A549 (cell line): ENCODE measurements at regions not wholly inside any gene's neighbourhood (a gene's known extent, or its start where the extent isn't known, plus 50 kb on each side); places are given as distances from the start of the nearest gene placed in this dataset.

Experiments used
- CTCF ChIP-seq: fragments of >200 bp; sonication (Bioruptor Twin); formaldehyde crosslinking; IDR thresholded peaks from 3 replicates; pipeline ENCODE4 v1.5.1; 2016
- E2F6 ChIP-seq: IDR thresholded peaks from 2 replicates; pipeline ENCODE4 v1.6.1; 2012; ENCODE audit warnings: low read depth, borderline replicate concordance
- MAX ChIP-seq: IDR thresholded peaks from 2 replicates; pipeline ENCODE4 v1.6.1; 2012
- POLR2A ChIP-seq: IDR thresholded peaks from 2 replicates; pipeline ENCODE4 v1.6.1; 2012; ENCODE audit warnings: mild to moderate bottlenecking, low read length
- RAD21 ChIP-seq, 2 experiments: fragments of >200 bp in 1 of 2; sonication (Bioruptor Twin) in 1 of 2; formaldehyde crosslinking in 1 of 2; IDR thresholded peaks in 1 of 2; conservative IDR thresholded peaks in 1 of 2; 2 replicates in 1 of 2; 3 replicates in 1 of 2; pipeline ENCODE4 v1.6.1; 2012 to 2018; ENCODE audit warnings: inconsistent platforms in 1 of 2
- RFX5 ChIP-seq: fragments of 450-650 bp; IDR thresholded peaks from 2 replicates; pipeline ENCODE4 v1.7.1; 2014; ENCODE audit warnings: antibody characterized with exemption, mild to moderate bottlenecking, moderate library complexity
- RNF2 ChIP-seq: fragments of 200-600 bp; sonication (generic); IDR thresholded peaks from 2 replicates; pipeline ENCODE4 v1.6.1; 2016; ENCODE audit warnings: low read depth, mild to moderate bottlenecking, antibody characterized with exemption, moderate library complexity, borderline replicate concordance
- ZNF302 ChIP-seq: fragments of 250-450 bp; sonication (Bioruptor Pico); IDR thresholded peaks from 2 replicates; pipeline ENCODE4 v1.9.0; 2021; ENCODE audit warnings: inconsistent platforms, mild to moderate bottlenecking, moderate library complexity

- TF ChIP-seq RNF2, result no peak
- no peak for TF ChIP-seq CTCF
- TF ChIP-seq POLR2A, result no peak
- TF ChIP-seq MAX, result no peak
- TF ChIP-seq E2F6, result no peak
- TF ChIP-seq RAD21 (conservative IDR thresholded peaks at IDR 0.05 in 1 of 2, IDR thresholded peaks at IDR 0.05 in 1 of 2), result no peak
- no peak for TF ChIP-seq RFX5
- no peak for TF ChIP-seq ZNF302 (CRISPR knock-in tag)
Measured at GRCh38 chr15:100771746-100772145, 107.9 kb upstream of the ALDH1A3 start.
